ENCODE measurements at regions not wholly inside any gene's neighbourhood (a gene's known extent, or its start where the extent isn't known, plus 50 kb on each side); places are given as distances from the start of the nearest gene placed in this dataset.

GRCh38 chr19:31049431-31049830 is 299.8 kb downstream of the TSHZ3 start:
- TF ChIP-seq GATA2 (IDR thresholded peaks at IDR 0.05; ENCODE audit: low read depth, low read length) = no peak
- no peak for TF ChIP-seq GATA3 (IDR thresholded peaks at IDR 0.05; ENCODE audit: low read depth, low read length)
